H1 (cell line): ENCODE measurements at regions not wholly inside any gene's neighbourhood (a gene's known extent, or its start where the extent isn't known, plus 50 kb on each side); places are given as distances from the start of the nearest gene placed in this dataset.

Experiments
- BCL11A ChIP-seq, 2 experiments: IDR thresholded peaks; one replicate each; pipeline ENCODE4 v1.6.1; 2011; ENCODE audit warnings: low read depth in 2 of 2, low read length in 2 of 2, mild to moderate bottlenecking in 2 of 2
- BRCA1 ChIP-seq: IDR thresholded peaks from 2 replicates; pipeline ENCODE4 v1.6.1; 2012; ENCODE audit warnings: low read depth, low read length, improper control_type of control experiment
- RFX5 ChIP-seq: IDR thresholded peaks from 2 replicates; pipeline ENCODE4 v1.6.1; 2011; ENCODE audit warnings: low read depth, low read length, improper control_type of control experiment, borderline replicate concordance
- SP1 ChIP-seq: IDR thresholded peaks from 2 replicates; pipeline ENCODE4 v1.6.1; 2011; ENCODE audit warnings: low read depth, low read length
- SRF ChIP-seq: IDR thresholded peaks from 2 replicates; pipeline ENCODE4 v1.6.1; 2011; ENCODE audit warnings: mild to moderate bottlenecking, low read depth, low read length, moderate library complexity
- SUZ12 ChIP-seq: fragments of 200-600 bp; sonication (generic); IDR thresholded peaks from 2 replicates; pipeline ENCODE4 v1.6.1; 2012; ENCODE audit warnings: mild to moderate bottlenecking, inconsistent platforms, low read length, moderate library complexity, mixed read lengths
- TAF1 ChIP-seq: IDR thresholded peaks from 2 replicates; pipeline ENCODE4 v1.6.1; 2011; ENCODE audit warnings: mild to moderate bottlenecking, low read depth, low read length
- ZNF274 ChIP-seq: IDR thresholded peaks from 2 replicates; pipeline ENCODE4 v1.7.0; 2012; ENCODE audit warnings: low read length, borderline replicate concordance; ENCODE audit errors: extremely low read depth
- TF ChIP-seq, protein P1 (sequence below), 3 experiments: IDR thresholded peaks; 1 replicate in 2 of 3; 2 replicates in 1 of 3; pipeline versions ENCODE4 v1.5.1 to v1.6.1; 2011; ENCODE audit warnings: low read length in 3 of 3, mild to moderate bottlenecking in 3 of 3, inconsistent platforms in 2 of 3, low read depth in 1 of 3, moderate library complexity in 1 of 3; ENCODE audit not compliant: insufficient read depth in 1 of 3; ENCODE audit errors: control extremely low read depth in 1 of 3

DNA sequence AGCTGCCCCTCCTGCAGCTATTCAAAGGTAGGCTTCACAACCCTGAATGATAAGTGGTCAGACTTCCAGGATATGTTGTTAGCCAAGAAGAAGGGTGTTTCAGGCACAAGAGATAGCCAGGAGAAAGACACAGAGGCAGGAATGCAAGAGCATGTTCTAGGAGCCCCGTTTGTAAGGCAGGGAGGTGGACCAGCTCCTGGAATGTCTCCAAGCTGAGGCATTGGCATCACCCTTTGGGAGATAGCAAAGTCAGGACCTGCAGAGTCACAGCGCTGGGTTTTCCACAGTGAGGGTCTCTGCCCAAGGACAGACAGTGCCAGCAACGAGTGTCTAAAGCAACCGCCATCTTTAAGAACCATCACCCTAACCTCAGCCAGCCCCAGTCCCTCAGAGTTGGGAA is 484.5 kb upstream of the ZMIZ1 start:
- TF ChIP-seq ZNF274 (no peak), BRCA1 (no peak), RFX5 (no peak), SUZ12 (no peak), TAF1 (no peak), SP1 (no peak), BCL11A (IDR thresholded peaks at IDR 0.05; ENCODE audit: low read depth in 2 of 2, low read length in 2 of 2) (no peak), SRF (no peak)
- TF ChIP-seq, protein P1, sequence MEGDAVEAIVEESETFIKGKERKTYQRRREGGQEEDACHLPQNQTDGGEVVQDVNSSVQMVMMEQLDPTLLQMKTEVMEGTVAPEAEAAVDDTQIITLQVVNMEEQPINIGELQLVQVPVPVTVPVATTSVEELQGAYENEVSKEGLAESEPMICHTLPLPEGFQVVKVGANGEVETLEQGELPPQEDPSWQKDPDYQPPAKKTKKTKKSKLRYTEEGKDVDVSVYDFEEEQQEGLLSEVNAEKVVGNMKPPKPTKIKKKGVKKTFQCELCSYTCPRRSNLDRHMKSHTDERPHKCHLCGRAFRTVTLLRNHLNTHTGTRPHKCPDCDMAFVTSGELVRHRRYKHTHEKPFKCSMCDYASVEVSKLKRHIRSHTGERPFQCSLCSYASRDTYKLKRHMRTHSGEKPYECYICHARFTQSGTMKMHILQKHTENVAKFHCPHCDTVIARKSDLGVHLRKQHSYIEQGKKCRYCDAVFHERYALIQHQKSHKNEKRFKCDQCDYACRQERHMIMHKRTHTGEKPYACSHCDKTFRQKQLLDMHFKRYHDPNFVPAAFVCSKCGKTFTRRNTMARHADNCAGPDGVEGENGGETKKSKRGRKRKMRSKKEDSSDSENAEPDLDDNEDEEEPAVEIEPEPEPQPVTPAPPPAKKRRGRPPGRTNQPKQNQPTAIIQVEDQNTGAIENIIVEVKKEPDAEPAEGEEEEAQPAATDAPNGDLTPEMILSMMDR (IDR thresholded peaks at IDR 0.05; ENCODE audit: control extremely low read depth in 1 of 3, insufficient read depth in 1 of 3, low read depth in 1 of 3, low read length in 3 of 3): no peak
